ENCODE measurements at regions not wholly inside any gene's neighbourhood (a gene's known extent, or its start where the extent isn't known, plus 50 kb on each side); places are given as distances from the start of the nearest gene placed in this dataset.

DNA sequence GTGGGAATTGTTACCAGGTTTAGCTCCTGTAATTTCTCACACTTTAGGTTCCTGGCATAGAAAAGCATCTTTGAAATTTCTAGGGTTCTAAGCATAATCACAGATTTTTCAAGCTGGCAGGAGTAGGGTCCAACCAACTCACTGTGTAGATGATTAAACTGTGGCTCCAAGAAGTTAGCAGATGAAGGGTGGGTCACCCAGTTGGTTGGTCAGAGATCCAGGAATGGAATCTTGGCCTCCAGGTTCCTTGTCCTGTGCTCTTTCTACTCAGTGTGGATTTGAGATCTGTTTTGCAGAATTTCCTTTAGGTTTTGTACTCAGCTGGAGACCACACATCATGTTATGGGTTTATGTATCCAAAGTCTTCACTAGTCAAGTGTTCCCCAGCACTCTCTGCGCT, 90.3 kb upstream of the MAML3 start:
- POLR2A ChIA-PET: no interaction called here
- H3K9me3 ChIP-seq (ENCODE audit: control extremely low read depth in 1 of 3, control insufficient read depth in 2 of 3, insufficient read depth in 1 of 3, low read length in 2 of 3): no peaks in the 10 kb centered on the region
- peak overlapping the region; percentile 62 for H3K27ac Mint-ChIP-seq

DNA sequence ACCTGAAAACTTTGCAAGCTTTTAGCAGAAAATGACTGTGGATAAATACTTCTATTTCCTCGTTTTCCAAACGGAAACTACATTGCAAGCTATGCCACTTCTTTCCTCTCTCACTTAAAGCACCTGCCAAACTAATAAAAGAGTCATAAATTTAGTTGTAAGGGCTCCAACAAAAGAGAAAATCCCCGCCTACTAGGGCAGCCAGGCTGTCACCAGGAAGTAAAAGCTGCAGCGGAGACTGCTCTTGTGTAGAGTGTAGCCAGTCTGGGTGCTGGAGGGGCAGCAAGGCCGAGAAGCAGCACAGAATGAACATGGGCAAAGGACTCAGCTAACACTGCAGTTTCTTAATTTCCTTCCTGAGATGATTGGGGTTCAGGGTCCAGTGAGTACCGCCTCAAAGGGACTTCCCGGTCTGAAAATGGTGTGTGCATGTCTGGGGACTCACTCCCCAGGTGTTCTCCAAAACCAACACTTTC, 89.3 kb upstream of the MAML3 start:
- peak; percentile 92 for ATAC-seq (ENCODE audit: low read depth)
- ChIA-PET POLR2A (interaction anchor here (0.9 to 1.4 kb wide), 3 partner anchors 87 to 93 kb away, joined by 3 to 8 read pairs (median 3); no protein-coding TSS in a partner anchor), CTCF (interaction anchor here (0.7 to 5.2 kb wide), 4 partner anchors 8 to 640 kb away, joined by 3 to 54 read pairs (median 8); no protein-coding TSS in a partner anchor)
- Histone ChIP-seq H2AFZ (ENCODE audit: insufficient read depth, low read depth, low read length, poor library complexity, severe bottlenecking) (peak overlapping the region; percentile 40), H3K9ac (ENCODE audit: low read length) (peak overlapping the region; percentile 46), H4K20me1 (ENCODE audit: control insufficient read depth, insufficient read depth, low read length, poor library complexity, severe bottlenecking) (no peaks in the 10 kb centered on the region), H3K4me3 (ENCODE audit: control extremely low read depth in 1 of 5, extremely low read depth in 1 of 5, insufficient read depth in 1 of 5, low read depth in 2 of 5, low read length in 4 of 5) (peak overlapping the region in 4 of 5 experiments; percentile 4 to 51 (median 22)), H3K4me1 (ENCODE audit: control insufficient read depth in 2 of 2, insufficient read depth in 2 of 2, low read length in 2 of 2) (peaks cover 36 to 38% of the 10 kb centered on the region in 2 donors), H3K79me2 (ENCODE audit: control insufficient read depth, insufficient read depth, low read length) (no peaks in the 10 kb centered on the region), H3K36me3 (replicated peaks in 1 of 2; ENCODE audit: control extremely low read depth in 1 of 2, control insufficient read depth in 1 of 2, extremely low read depth in 1 of 2, insufficient read depth in 2 of 2, low read length in 1 of 2) (no peaks in the 10 kb centered on the region), H3K9me3 (ENCODE audit: control extremely low read depth in 1 of 3, control insufficient read depth in 2 of 3, insufficient read depth in 1 of 3, low read length in 2 of 3) (no peaks in the 10 kb centered on the region), H3K4me2 (replicated peaks; ENCODE audit: low read depth, low read length, poor library complexity, severe bottlenecking) (peak overlapping the region; percentile 70), H3K27ac (ENCODE audit: low read length in 2 of 2) (peak overlapping the region; percentile 42 to 61), H3K27me3 (replicated peaks in 1 of 4; ENCODE audit: control extremely low read depth in 1 of 4, control insufficient read depth in 3 of 4, insufficient read depth in 4 of 4, low read length in 3 of 4) (peaks cover 0 to 4% (median 0%) of the 10 kb centered on the region in 4 experiments)
- peak overlapping the region; percentile 66 for H3K4me3 Mint-ChIP-seq
- TF ChIP-seq, protein P1, sequence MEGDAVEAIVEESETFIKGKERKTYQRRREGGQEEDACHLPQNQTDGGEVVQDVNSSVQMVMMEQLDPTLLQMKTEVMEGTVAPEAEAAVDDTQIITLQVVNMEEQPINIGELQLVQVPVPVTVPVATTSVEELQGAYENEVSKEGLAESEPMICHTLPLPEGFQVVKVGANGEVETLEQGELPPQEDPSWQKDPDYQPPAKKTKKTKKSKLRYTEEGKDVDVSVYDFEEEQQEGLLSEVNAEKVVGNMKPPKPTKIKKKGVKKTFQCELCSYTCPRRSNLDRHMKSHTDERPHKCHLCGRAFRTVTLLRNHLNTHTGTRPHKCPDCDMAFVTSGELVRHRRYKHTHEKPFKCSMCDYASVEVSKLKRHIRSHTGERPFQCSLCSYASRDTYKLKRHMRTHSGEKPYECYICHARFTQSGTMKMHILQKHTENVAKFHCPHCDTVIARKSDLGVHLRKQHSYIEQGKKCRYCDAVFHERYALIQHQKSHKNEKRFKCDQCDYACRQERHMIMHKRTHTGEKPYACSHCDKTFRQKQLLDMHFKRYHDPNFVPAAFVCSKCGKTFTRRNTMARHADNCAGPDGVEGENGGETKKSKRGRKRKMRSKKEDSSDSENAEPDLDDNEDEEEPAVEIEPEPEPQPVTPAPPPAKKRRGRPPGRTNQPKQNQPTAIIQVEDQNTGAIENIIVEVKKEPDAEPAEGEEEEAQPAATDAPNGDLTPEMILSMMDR (IDR thresholded peaks at IDR 0.05): no peak
- no peak for TF ChIP-seq EZH2 (IDR thresholded peaks at IDR 0.05; ENCODE audit: borderline replicate concordance, insufficient read depth, low read depth, low read length, poor library complexity, severe bottlenecking)
- H3K9me3 Mint-ChIP-seq (ENCODE audit: insufficient read depth): no peaks in the 10 kb centered on the region
- H3K27ac Mint-ChIP-seq: peak overlapping the region; percentile 62
- 0% methylated on average over 3 of the region's 7 CpGs for WGBS (ENCODE audit: insufficient coverage)
- intact Hi-C loops (cut with micrococcal nuclease): loop anchor here (2.0 kb wide), 1 partner anchor 87 kb away; no protein-coding TSS in a partner anchor
- DNase-seq: peak; percentile 74
- peaks cover 4% of the 10 kb centered on the region for H3K27me3 Mint-ChIP-seq
- peaks cover 53% of the 10 kb centered on the region for H3K4me1 Mint-ChIP-seq

More for the DNA sequence above, 90.3 kb upstream of the MAML3 start:
- Histone ChIP-seq H2AFZ (ENCODE audit: insufficient read depth, low read depth, low read length, poor library complexity, severe bottlenecking) (no peak overlapping the region), H3K9ac (ENCODE audit: low read length) (no peak overlapping the region), H4K20me1 (ENCODE audit: control insufficient read depth, insufficient read depth, low read length, poor library complexity, severe bottlenecking) (no peaks in the 10 kb centered on the region), H3K4me2 (replicated peaks; ENCODE audit: low read depth, low read length, poor library complexity, severe bottlenecking) (no peak overlapping the region), H3K4me3 (ENCODE audit: control extremely low read depth in 1 of 5, extremely low read depth in 1 of 5, insufficient read depth in 1 of 5, low read depth in 2 of 5, low read length in 4 of 5) (no peak overlapping the region), H3K27me3 (replicated peaks in 1 of 4; ENCODE audit: control extremely low read depth in 1 of 4, control insufficient read depth in 3 of 4, insufficient read depth in 4 of 4, low read length in 3 of 4) (no peaks in the 10 kb centered on the region), H3K27ac (ENCODE audit: low read length in 2 of 2) (peak overlapping the region; percentile 42 to 61), H3K36me3 (replicated peaks in 1 of 2; ENCODE audit: control extremely low read depth in 1 of 2, control insufficient read depth in 1 of 2, extremely low read depth in 1 of 2, insufficient read depth in 2 of 2, low read length in 1 of 2) (no peaks in the 10 kb centered on the region), H3K4me1 (ENCODE audit: control insufficient read depth in 2 of 2, insufficient read depth in 2 of 2, low read length in 2 of 2) (peaks cover 37 to 40% of the 10 kb centered on the region in 2 donors), H3K79me2 (ENCODE audit: control insufficient read depth, insufficient read depth, low read length) (no peaks in the 10 kb centered on the region)
- TF ChIP-seq, protein P1 (IDR thresholded peaks at IDR 0.05): no peak
- TF ChIP-seq EZH2 (IDR thresholded peaks at IDR 0.05; ENCODE audit: borderline replicate concordance, insufficient read depth, low read depth, low read length, poor library complexity, severe bottlenecking): no peak
- WGBS (ENCODE audit: insufficient coverage): 100% methylated on average over 1 of the region's 1 CpG
- no peaks in the 10 kb centered on the region for H3K9me3 Mint-ChIP-seq (ENCODE audit: insufficient read depth)
- peaks cover 2% of the 10 kb centered on the region for H3K27me3 Mint-ChIP-seq
- intact Hi-C loops (cut with micrococcal nuclease): no loop called here
- H3K4me1 Mint-ChIP-seq: peaks cover 50% of the 10 kb centered on the region
- H3K4me3 Mint-ChIP-seq: no peak overlapping the region
- CTCF ChIA-PET: interaction anchor here (2.0 to 5.2 kb wide), 3 partner anchors 9 to 232 kb away, joined by 8 to 54 read pairs (median 12); no protein-coding TSS in a partner anchor
- DNase-seq (no peak), ATAC-seq (ENCODE audit: low read depth) (no peak)

All from B cell (primary cell).